WTC11 (cell line): ENCODE measurements at regions not wholly inside any gene's neighbourhood (a gene's known extent, or its start where the extent isn't known, plus 50 kb on each side); places are given as distances from the start of the nearest gene placed in this dataset.

Source experiments
- ATF1 ChIP-seq: sonication (generic); formaldehyde crosslinking; IDR thresholded peaks from 2 replicates; pipeline ENCODE4 v1.8.1; 2023; ENCODE audit warnings: mild to moderate bottlenecking, moderate library complexity, missing genetic modification reagents
- ESRRA ChIP-seq: sonication (generic); formaldehyde crosslinking; IDR thresholded peaks from 2 replicates; pipeline ENCODE4 v1.8.1; 2022; ENCODE audit warnings: mild to moderate bottlenecking, missing genetic modification reagents, borderline replicate concordance
- FOXJ3 ChIP-seq: sonication (generic); formaldehyde crosslinking; IDR thresholded peaks from 2 replicates; pipeline ENCODE4 v1.9.0; 2021; ENCODE audit warnings: missing genetic modification reagents, mild to moderate bottlenecking, borderline replicate concordance
- JUN ChIP-seq: sonication (generic); formaldehyde crosslinking; IDR thresholded peaks from 2 replicates; pipeline ENCODE4 v1.8.0; 2023; ENCODE audit warnings: mild to moderate bottlenecking, missing genetic modification reagents
- NR3C1 ChIP-seq: sonication (generic); formaldehyde crosslinking; conservative IDR thresholded peaks from 2 replicates; pipeline ENCODE4 v1.8.1; 2023; ENCODE audit warnings: low read depth, mild to moderate bottlenecking, missing genetic modification reagents
- ZBTB21 ChIP-seq: sonication (generic); formaldehyde crosslinking; IDR thresholded peaks from 2 replicates; pipeline ENCODE4 v1.8.1; 2023; ENCODE audit warnings: mild to moderate bottlenecking, missing genetic modification reagents, borderline replicate concordance
- ZNF121 ChIP-seq: sonication (generic); formaldehyde crosslinking; IDR thresholded peaks from 2 replicates; pipeline ENCODE4 v1.8.0; 2023; ENCODE audit warnings: missing genetic modification reagents
- ZNF423 ChIP-seq: fragments of 250-450 bp; sonication (Bioruptor Pico); IDR thresholded peaks from 2 replicates; pipeline ENCODE4 v2.1.2; 2022; ENCODE audit warnings: mild to moderate bottlenecking, moderate library complexity
- TF ChIP-seq, protein P1 (sequence below): fragments of 200-600 bp; IDR thresholded peaks from 2 replicates; pipeline ENCODE4 v1.8.0; 2022; ENCODE audit warnings: antibody characterized with exemption
- TF ChIP-seq, protein P2 (sequence below): sonication (generic); formaldehyde crosslinking; IDR thresholded peaks from 2 replicates; pipeline ENCODE4 v1.8.0; 2022; ENCODE audit warnings: mild to moderate bottlenecking, missing genetic modification reagents
- TF ChIP-seq, protein P3 (sequence below): sonication (generic); formaldehyde crosslinking; IDR thresholded peaks from 2 replicates; pipeline ENCODE4 v1.8.0; 2023; ENCODE audit warnings: missing genetic modification reagents, mild to moderate bottlenecking, borderline replicate concordance
- TF ChIP-seq, protein P4 (sequence below): sonication (generic); formaldehyde crosslinking; IDR thresholded peaks from 2 replicates; pipeline ENCODE4 v1.8.1; 2023; ENCODE audit warnings: mild to moderate bottlenecking, missing genetic modification reagents

DNA sequence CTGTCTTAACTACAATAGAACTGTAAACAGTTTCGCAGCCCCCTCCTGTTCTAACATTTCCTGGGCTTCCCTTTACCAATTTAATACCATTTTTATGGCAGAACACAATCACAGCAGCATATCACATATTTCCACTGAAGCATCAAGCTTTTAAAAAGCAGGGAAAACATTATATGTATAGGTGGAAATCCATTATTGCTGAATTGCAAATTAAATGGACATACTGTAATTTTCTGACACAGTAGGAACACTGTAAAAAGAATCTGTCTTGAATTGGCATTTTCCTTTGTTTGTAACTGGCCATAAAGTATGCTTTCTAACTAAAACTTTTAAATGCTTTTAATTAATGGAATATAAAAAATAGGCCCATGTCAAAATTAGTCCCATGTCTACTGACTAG is 1385.8 kb downstream of the SI start:
- TF ChIP-seq ATF1 (CRISPR knock-in tag), result no peak
- no peak for TF ChIP-seq FOXJ3 (CRISPR knock-in tag)
- no peak for TF ChIP-seq ZNF423 (CRISPR knock-in tag)
- TF ChIP-seq, protein P1, sequence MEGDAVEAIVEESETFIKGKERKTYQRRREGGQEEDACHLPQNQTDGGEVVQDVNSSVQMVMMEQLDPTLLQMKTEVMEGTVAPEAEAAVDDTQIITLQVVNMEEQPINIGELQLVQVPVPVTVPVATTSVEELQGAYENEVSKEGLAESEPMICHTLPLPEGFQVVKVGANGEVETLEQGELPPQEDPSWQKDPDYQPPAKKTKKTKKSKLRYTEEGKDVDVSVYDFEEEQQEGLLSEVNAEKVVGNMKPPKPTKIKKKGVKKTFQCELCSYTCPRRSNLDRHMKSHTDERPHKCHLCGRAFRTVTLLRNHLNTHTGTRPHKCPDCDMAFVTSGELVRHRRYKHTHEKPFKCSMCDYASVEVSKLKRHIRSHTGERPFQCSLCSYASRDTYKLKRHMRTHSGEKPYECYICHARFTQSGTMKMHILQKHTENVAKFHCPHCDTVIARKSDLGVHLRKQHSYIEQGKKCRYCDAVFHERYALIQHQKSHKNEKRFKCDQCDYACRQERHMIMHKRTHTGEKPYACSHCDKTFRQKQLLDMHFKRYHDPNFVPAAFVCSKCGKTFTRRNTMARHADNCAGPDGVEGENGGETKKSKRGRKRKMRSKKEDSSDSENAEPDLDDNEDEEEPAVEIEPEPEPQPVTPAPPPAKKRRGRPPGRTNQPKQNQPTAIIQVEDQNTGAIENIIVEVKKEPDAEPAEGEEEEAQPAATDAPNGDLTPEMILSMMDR, result no peak
- TF ChIP-seq NR3C1, result no peak
- no peak for TF ChIP-seq JUN (CRISPR knock-in tag)
- TF ChIP-seq ZNF121 (CRISPR knock-in tag), result no peak
- TF ChIP-seq, protein P2, sequence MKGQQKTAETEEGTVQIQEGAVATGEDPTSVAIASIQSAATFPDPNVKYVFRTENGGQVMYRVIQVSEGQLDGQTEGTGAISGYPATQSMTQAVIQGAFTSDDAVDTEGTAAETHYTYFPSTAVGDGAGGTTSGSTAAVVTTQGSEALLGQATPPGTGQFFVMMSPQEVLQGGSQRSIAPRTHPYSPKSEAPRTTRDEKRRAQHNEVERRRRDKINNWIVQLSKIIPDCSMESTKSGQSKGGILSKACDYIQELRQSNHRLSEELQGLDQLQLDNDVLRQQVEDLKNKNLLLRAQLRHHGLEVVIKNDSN, result no peak
- no peak for TF ChIP-seq ZBTB21 (CRISPR knock-in tag)
- TF ChIP-seq, protein P3, sequence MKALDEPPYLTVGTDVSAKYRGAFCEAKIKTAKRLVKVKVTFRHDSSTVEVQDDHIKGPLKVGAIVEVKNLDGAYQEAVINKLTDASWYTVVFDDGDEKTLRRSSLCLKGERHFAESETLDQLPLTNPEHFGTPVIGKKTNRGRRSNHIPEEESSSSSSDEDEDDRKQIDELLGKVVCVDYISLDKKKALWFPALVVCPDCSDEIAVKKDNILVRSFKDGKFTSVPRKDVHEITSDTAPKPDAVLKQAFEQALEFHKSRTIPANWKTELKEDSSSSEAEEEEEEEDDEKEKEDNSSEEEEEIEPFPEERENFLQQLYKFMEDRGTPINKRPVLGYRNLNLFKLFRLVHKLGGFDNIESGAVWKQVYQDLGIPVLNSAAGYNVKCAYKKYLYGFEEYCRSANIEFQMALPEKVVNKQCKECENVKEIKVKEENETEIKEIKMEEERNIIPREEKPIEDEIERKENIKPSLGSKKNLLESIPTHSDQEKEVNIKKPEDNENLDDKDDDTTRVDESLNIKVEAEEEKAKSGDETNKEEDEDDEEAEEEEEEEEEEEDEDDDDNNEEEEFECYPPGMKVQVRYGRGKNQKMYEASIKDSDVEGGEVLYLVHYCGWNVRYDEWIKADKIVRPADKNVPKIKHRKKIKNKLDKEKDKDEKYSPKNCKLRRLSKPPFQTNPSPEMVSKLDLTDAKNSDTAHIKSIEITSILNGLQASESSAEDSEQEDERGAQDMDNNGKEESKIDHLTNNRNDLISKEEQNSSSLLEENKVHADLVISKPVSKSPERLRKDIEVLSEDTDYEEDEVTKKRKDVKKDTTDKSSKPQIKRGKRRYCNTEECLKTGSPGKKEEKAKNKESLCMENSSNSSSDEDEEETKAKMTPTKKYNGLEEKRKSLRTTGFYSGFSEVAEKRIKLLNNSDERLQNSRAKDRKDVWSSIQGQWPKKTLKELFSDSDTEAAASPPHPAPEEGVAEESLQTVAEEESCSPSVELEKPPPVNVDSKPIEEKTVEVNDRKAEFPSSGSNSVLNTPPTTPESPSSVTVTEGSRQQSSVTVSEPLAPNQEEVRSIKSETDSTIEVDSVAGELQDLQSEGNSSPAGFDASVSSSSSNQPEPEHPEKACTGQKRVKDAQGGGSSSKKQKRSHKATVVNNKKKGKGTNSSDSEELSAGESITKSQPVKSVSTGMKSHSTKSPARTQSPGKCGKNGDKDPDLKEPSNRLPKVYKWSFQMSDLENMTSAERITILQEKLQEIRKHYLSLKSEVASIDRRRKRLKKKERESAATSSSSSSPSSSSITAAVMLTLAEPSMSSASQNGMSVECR (CRISPR knock-in tag), result no peak
- TF ChIP-seq, protein P4, sequence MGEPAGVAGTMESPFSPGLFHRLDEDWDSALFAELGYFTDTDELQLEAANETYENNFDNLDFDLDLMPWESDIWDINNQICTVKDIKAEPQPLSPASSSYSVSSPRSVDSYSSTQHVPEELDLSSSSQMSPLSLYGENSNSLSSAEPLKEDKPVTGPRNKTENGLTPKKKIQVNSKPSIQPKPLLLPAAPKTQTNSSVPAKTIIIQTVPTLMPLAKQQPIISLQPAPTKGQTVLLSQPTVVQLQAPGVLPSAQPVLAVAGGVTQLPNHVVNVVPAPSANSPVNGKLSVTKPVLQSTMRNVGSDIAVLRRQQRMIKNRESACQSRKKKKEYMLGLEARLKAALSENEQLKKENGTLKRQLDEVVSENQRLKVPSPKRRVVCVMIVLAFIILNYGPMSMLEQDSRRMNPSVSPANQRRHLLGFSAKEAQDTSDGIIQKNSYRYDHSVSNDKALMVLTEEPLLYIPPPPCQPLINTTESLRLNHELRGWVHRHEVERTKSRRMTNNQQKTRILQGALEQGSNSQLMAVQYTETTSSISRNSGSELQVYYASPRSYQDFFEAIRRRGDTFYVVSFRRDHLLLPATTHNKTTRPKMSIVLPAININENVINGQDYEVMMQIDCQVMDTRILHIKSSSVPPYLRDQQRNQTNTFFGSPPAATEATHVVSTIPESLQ (CRISPR knock-in tag), result no peak
- no peak for TF ChIP-seq ESRRA
